Stromal cell of bone marrow (primary cell): ENCODE measurements at regions not wholly inside any gene's neighbourhood (a gene's known extent, or its start where the extent isn't known, plus 50 kb on each side); places are given as distances from the start of the nearest gene placed in this dataset.

Experiments
- DNase-seq: peaks from one replicate; pipeline ENCODE4 v3.0.0-alpha.2; 2012; ENCODE audit warnings: low read depth

GRCh38 chr11:15909937-15910598 is 446.3 kb downstream of the SOX6 start:
- DNase-seq, result no peak

- no peak for DNase-seq
Measured at GRCh38 chr11:15910761-15911160, 445.6 kb downstream of the SOX6 start.

DNA sequence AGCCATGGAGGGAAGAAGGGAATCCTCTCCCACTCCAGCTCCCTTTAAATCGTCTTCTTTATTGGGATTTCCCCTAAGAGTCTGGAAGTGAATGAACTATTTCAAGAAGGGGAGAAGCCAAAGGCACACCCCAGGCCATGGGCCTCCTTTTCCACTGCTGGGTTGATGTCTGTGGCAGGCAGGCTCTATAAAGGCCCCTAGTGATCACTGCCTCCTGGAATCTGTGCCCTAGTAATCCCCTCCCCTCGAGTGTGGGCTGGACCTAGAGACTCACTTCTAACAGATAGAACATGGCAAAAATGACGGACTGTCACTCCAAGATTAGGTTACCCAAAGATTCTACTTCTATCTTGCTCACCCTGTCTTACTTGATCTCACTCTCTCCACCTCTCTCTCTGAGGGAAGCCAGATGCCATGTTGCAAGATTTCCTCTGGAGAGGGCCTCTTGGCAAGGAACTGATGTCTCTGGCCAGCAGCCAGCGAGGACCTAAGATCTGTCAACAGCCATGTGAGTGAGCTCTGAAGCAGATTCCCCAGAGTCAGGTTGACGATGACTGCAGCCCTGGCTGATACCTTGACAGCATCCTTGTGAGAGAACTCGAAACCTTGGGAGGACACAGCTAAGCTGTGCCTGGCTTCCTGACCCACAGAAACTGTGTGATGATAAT is 444.8 kb downstream of the SOX6 start:
- peak; percentile 6 for DNase-seq

- no peak for DNase-seq
Measured at GRCh38 chr11:15912291-15912690, 444.1 kb downstream of the SOX6 start.

DNA sequence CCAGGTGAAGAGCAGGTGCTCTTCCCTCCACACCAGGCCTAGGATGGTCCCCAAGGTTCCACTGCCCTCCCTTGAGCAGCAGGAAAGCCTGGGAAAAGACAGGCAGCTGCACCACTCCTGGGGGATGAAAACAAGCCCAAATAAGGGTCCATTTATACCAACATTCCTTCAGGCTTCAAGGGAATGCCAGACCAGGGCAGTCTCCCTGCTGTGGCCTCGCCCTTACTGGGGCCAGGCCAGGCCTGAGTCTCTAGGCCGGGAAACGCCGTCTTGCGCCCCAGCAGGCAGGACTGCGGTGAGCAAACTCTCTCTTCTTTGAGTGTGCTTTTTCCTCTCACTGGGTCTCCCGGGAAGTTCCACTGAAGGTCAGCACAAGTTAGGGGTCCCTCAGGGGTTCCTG is 443.5 kb downstream of the SOX6 start:
- DNase-seq, result no peak

DNA sequence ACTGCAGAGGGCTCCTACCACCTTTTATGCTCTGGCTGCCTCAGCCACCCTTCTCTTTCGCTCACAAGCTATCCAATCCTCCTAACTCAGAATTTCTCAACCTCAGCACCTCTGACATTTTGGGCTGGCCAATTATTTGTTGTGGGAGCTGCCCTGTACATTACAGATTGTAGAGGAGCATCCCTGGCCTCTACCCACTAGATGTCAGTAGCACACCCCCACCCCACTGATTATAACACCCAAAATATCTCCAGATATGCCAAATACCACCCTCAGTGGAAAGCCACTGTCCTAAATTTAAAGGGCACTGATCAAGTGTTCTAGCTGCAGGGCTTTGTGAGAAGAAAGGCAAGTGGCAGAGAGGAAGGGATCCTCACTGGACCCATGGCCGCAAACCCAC is 443.1 kb downstream of the SOX6 start:
- no peak for DNase-seq
